ENCODE measurements at regions not wholly inside any gene's neighbourhood (a gene's known extent, or its start where the extent isn't known, plus 50 kb on each side); places are given as distances from the start of the nearest gene placed in this dataset.

DNA sequence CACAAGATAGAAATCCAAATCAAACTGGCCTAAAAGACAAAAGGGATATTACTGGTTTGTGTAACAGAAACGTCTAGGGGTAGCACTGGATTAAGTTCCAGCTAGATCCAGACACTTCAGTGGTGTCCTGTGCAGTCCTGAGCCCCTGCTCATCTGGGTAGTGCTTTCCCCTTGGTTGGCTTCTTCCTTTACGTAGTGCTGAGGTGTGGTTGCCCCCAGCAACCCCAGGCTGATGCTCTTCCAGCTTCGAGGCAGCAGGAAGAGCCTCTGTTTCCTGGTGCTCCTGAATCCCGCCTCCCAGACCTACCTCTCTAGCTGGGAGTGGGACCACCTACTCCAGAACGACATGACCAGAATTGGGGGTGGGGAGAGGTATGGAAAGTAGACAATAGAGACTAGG lies 166.1 kb upstream of the ADRA1B start:
- Histone ChIP-seq H3K4me1 (ENCODE audit: insufficient read depth, poor library complexity, severe bottlenecking) (peaks cover 12% of the 10 kb centered on the region), H3K27me3 (ENCODE audit: insufficient read depth, poor library complexity, severe bottlenecking) (no peaks in the 10 kb centered on the region), H3K4me3 (ENCODE audit: severe bottlenecking) (no peak overlapping the region), H3K36me3 (ENCODE audit: low read depth) (no peaks in the 10 kb centered on the region), H3K9me3 (ENCODE audit: severe bottlenecking) (no peaks in the 10 kb centered on the region), H3K27ac (ENCODE audit: poor library complexity, severe bottlenecking) (no peak overlapping the region)
- DNase-seq (ENCODE audit: low spot score) (no peak), ATAC-seq (ENCODE audit: low read depth) (no peak)
- TF ChIP-seq, protein P1, sequence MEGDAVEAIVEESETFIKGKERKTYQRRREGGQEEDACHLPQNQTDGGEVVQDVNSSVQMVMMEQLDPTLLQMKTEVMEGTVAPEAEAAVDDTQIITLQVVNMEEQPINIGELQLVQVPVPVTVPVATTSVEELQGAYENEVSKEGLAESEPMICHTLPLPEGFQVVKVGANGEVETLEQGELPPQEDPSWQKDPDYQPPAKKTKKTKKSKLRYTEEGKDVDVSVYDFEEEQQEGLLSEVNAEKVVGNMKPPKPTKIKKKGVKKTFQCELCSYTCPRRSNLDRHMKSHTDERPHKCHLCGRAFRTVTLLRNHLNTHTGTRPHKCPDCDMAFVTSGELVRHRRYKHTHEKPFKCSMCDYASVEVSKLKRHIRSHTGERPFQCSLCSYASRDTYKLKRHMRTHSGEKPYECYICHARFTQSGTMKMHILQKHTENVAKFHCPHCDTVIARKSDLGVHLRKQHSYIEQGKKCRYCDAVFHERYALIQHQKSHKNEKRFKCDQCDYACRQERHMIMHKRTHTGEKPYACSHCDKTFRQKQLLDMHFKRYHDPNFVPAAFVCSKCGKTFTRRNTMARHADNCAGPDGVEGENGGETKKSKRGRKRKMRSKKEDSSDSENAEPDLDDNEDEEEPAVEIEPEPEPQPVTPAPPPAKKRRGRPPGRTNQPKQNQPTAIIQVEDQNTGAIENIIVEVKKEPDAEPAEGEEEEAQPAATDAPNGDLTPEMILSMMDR (IDR thresholded peaks at IDR 0.05; ENCODE audit: poor library complexity, severe bottlenecking): no peak

DNA sequence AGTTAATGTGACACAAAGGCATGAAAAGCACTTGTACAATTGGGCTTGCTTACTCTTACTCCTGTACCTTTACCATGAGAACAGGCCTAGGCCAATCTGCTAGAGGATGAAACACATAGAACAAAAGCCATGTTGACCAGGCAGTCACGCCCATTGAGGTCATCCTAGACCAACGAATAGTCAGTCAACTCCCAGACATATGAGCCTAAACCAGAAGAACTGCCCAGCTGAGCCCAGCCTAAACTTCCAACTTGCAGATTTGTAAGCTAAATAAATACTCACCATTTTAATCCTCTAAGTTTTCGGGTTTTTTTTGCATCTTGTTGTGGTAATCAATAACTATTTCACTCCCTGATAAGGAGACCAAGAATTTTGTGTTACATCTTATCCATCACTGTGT lies 164.8 kb upstream of the ADRA1B start:
- Histone ChIP-seq H3K27ac (ENCODE audit: poor library complexity, severe bottlenecking) (no peak overlapping the region), H3K36me3 (ENCODE audit: low read depth) (no peaks in the 10 kb centered on the region), H3K9me3 (ENCODE audit: severe bottlenecking) (no peaks in the 10 kb centered on the region), H3K4me1 (ENCODE audit: insufficient read depth, poor library complexity, severe bottlenecking) (peaks cover 12% of the 10 kb centered on the region), H3K4me3 (ENCODE audit: severe bottlenecking) (no peak overlapping the region), H3K27me3 (ENCODE audit: insufficient read depth, poor library complexity, severe bottlenecking) (no peaks in the 10 kb centered on the region)
- DNase-seq (ENCODE audit: low spot score): no peak
- ATAC-seq (ENCODE audit: low read depth): no peak
- TF ChIP-seq, protein P1 (IDR thresholded peaks at IDR 0.05; ENCODE audit: poor library complexity, severe bottlenecking): no peak

DNA sequence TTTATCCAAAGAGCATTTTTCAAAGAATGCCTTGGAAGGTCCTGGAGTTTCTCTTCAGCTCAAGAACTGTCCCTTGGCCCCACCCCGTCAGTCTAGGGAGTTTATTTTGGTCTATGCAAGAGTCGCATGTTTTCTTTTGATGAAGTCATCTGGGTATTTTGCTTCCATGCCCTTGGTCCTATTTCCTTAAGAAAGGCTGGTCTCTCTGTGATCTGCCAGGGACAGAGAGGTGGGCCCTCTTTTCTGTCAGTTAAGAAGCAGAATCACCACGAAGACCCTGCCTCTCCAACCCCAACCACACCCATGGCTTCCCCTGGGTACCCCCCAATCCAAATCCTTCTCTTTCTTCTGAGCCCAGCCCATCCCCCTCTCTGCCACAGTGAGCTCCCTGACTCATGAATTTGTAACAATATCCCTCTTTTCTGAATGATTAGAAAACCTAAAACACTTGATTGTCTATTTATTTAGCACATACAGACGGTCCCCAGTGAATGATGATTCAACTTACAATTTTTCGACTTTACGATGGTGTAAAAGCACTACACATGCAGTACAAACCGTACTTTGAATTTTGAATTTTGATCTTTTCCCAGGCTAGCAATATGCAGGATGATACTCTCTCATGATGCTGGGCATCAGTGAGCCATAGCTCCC lies 163.5 kb upstream of the ADRA1B start:
- H3K36me3 ChIP-seq (ENCODE audit: low read depth): no peaks in the 10 kb centered on the region
- no peak overlapping the region for H3K4me3 ChIP-seq (ENCODE audit: severe bottlenecking)
- no peaks in the 10 kb centered on the region for H3K27me3 ChIP-seq (ENCODE audit: insufficient read depth, poor library complexity, severe bottlenecking)
- H3K9me3 ChIP-seq (ENCODE audit: severe bottlenecking): no peaks in the 10 kb centered on the region
- H3K27ac ChIP-seq (ENCODE audit: poor library complexity, severe bottlenecking): no peak overlapping the region
- TF ChIP-seq, protein P1 (IDR thresholded peaks at IDR 0.05; ENCODE audit: poor library complexity, severe bottlenecking): no peak
- DNase-seq (ENCODE audit: low spot score) (no peak), ATAC-seq (ENCODE audit: low read depth) (no peak)
- H3K4me1 ChIP-seq (ENCODE audit: insufficient read depth, poor library complexity, severe bottlenecking): peaks cover 12% of the 10 kb centered on the region

DNA sequence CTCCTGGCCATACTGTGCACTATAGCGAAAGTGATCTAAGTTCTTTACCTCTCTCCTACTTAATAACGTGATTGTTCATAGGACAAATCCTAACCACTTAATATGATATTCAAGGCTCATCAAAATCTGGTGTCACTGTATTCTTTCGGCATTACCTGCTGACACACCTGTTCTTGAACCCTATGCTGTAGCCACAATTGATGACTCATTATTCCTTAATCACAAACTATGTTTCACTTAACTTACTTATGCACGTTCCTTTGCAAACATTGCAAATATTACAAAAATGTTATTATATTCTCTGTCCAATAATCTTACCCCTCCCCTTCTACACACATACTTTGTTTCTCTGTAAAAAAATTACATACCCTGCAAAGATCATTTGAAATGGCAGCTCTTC lies 158.1 kb upstream of the ADRA1B start:
- Histone ChIP-seq H3K4me1 (ENCODE audit: insufficient read depth, poor library complexity, severe bottlenecking) (peaks cover 8% of the 10 kb centered on the region), H3K9me3 (ENCODE audit: severe bottlenecking) (no peaks in the 10 kb centered on the region), H3K36me3 (ENCODE audit: low read depth) (no peaks in the 10 kb centered on the region), H3K27ac (ENCODE audit: poor library complexity, severe bottlenecking) (no peak overlapping the region), H3K27me3 (ENCODE audit: insufficient read depth, poor library complexity, severe bottlenecking) (no peaks in the 10 kb centered on the region), H3K4me3 (ENCODE audit: severe bottlenecking) (no peak overlapping the region)
- TF ChIP-seq, protein P1 (IDR thresholded peaks at IDR 0.05; ENCODE audit: poor library complexity, severe bottlenecking): no peak
- DNase-seq (ENCODE audit: low spot score) (no peak), ATAC-seq (ENCODE audit: low read depth) (peak; percentile 67)

DNA sequence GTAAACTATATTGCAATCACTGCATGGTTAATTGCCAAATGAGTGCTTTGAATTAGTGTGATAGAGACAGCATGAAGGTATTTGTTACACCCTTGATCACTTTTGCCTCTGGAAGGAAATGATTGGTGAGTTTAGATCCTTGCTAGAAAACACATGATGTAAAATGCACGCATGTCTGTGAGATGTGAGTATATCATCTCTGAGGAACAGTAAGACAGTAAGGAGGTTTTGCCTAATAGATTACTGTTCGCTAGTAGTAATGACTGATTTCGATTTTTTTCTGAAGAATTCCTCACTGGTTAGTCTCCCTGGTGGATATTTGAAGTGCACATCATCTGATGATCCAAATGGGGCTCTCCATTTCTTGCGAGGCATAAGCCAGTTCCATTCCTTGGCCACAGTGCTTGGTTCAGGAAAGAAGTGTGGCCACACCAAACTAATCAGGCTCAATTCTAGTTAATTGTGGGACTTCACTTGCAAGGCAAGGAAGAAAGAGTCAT lies 156.4 kb upstream of the ADRA1B start:
- H3K4me3 ChIP-seq (ENCODE audit: severe bottlenecking): no peak overlapping the region
- TF ChIP-seq, protein P1 (IDR thresholded peaks at IDR 0.05; ENCODE audit: poor library complexity, severe bottlenecking): no peak
- DNase-seq (ENCODE audit: low spot score) (no peak), ATAC-seq (ENCODE audit: low read depth) (no peak)
- H3K4me1 ChIP-seq (ENCODE audit: insufficient read depth, poor library complexity, severe bottlenecking): peaks cover 8% of the 10 kb centered on the region
- no peaks in the 10 kb centered on the region for H3K9me3 ChIP-seq (ENCODE audit: severe bottlenecking)
- H3K27ac ChIP-seq (ENCODE audit: poor library complexity, severe bottlenecking): no peak overlapping the region
- no peaks in the 10 kb centered on the region for H3K36me3 ChIP-seq (ENCODE audit: low read depth)
- no peaks in the 10 kb centered on the region for H3K27me3 ChIP-seq (ENCODE audit: insufficient read depth, poor library complexity, severe bottlenecking)
